GM19023 (cell line): ENCODE measurements at regions not wholly inside any gene's neighbourhood (a gene's known extent, or its start where the extent isn't known, plus 50 kb on each side); places are given as distances from the start of the nearest gene placed in this dataset.
"Not testable (repeated sequence)": the region's sequence is repeated elsewhere in the genome, so short reads cannot be mapped to it uniquely, and the experiment has no call there.

Experiments used
- ATAC-seq: cut with Tn5 transposase; IDR thresholded peaks from one replicate; pipeline ENCODE4 v1.9.1; 2021; ENCODE audit warnings: mild to moderate bottlenecking, moderate library complexity; ENCODE audit not compliant: unreplicated experiment

- ATAC-seq, result no peak
These were observed 398.1 kb upstream of the PITX2 start for GRCh38 chr4:111020961-111021360.

- no peak for ATAC-seq
These were observed 399.9 kb upstream of the PITX2 start for GRCh38 chr4:111022758-111023157.

- ATAC-seq, result no peak
These were observed 404.6 kb upstream of the PITX2 start for GRCh38 chr4:111027526-111027925.

- ATAC-seq, result no peak
These were observed 405.9 kb upstream of the PITX2 start for GRCh38 chr4:111028795-111029194.

GRCh38 chr4:111031001-111031579 is 408.2 kb upstream of the PITX2 start:
- ATAC-seq, result no peak

GRCh38 chr4:111031596-111031995 is 408.7 kb upstream of the PITX2 start:
- no peak for ATAC-seq

GRCh38 chr4:111037591-111038360 is 414.9 kb upstream of the PITX2 start:
- ATAC-seq, result no peak

GRCh38 chr4:111040904-111041303 is 418.0 kb upstream of the PITX2 start:
- no peak for ATAC-seq

- no peak for ATAC-seq
These were observed 420.4 kb upstream of the PITX2 start for GRCh38 chr4:111043286-111043685.

GRCh38 chr4:111045992-111046391 is 423.1 kb upstream of the PITX2 start:
- ATAC-seq, result no peak

GRCh38 chr4:111046811-111047210 is 423.9 kb upstream of the PITX2 start:
- no peak for ATAC-seq

- no peak for ATAC-seq
These were observed 425.4 kb upstream of the PITX2 start for GRCh38 chr4:111048316-111048715.

GRCh38 chr4:111064342-111064993 is 441.6 kb upstream of the PITX2 start:
- no peak for ATAC-seq

GRCh38 chr4:111066001-111066400 is 443.1 kb upstream of the PITX2 start:
- ATAC-seq, result no peak

- ATAC-seq, result no peak
These were observed 443.6 kb upstream of the PITX2 start for GRCh38 chr4:111066447-111066846.

GRCh38 chr4:111066887-111067286 is 444.0 kb upstream of the PITX2 start:
- ATAC-seq, result no peak

- ATAC-seq, result no peak
These were observed 446.0 kb upstream of the PITX2 start for GRCh38 chr4:111068883-111069282.

- ATAC-seq, result no peak
These were observed 447.5 kb upstream of the PITX2 start for GRCh38 chr4:111070390-111070789.

- ATAC-seq, result no peak
These were observed 451.7 kb upstream of the PITX2 start for GRCh38 chr4:111074523-111075114.

GRCh38 chr4:111076299-111076698 is 453.4 kb upstream of the PITX2 start:
- not testable (repeated sequence) for ATAC-seq

- ATAC-seq, result no peak
These were observed 485.3 kb upstream of the PITX2 start for GRCh38 chr4:111108153-111108552.

GRCh38 chr4:111113591-111113990 is 490.7 kb upstream of the PITX2 start:
- no peak for ATAC-seq
